GM12872 (cell line): ENCODE measurements at regions not wholly inside any gene's neighbourhood (a gene's known extent, or its start where the extent isn't known, plus 50 kb on each side); places are given as distances from the start of the nearest gene placed in this dataset.

Experiments used
- CTCF ChIP-seq: IDR thresholded peaks from 3 replicates; pipeline ENCODE4 v1.5.1; 2011; ENCODE audit warnings: low read depth, mild to moderate bottlenecking, low read length, moderate library complexity; ENCODE audit not compliant: insufficient read depth

- TF ChIP-seq CTCF, result no peak
These were observed 378.7 kb upstream of the AZI2 start for GRCh38 chr3:28727307-28727706.

GRCh38 chr3:28738425-28738824, 389.8 kb upstream of the AZI2 start:
- no peak for TF ChIP-seq CTCF

- no peak for TF ChIP-seq CTCF
These were observed 391.0 kb upstream of the AZI2 start for GRCh38 chr3:28739647-28740046.

GRCh38 chr3:28743271-28743670, 394.6 kb upstream of the AZI2 start:
- TF ChIP-seq CTCF, result no peak

- TF ChIP-seq CTCF, result no peak
These were observed 395.2 kb upstream of the AZI2 start for GRCh38 chr3:28743831-28744230.

- TF ChIP-seq CTCF, result no peak
These were observed 396.8 kb upstream of the AZI2 start for GRCh38 chr3:28745436-28745835.

- TF ChIP-seq CTCF, result no peak
These were observed 397.4 kb upstream of the AZI2 start for GRCh38 chr3:28745916-28746617.

- no peak for TF ChIP-seq CTCF
These were observed 398.4 kb upstream of the AZI2 start for GRCh38 chr3:28746990-28747389.
